ENCODE measurements at regions not wholly inside any gene's neighbourhood (a gene's known extent, or its start where the extent isn't known, plus 50 kb on each side); places are given as distances from the start of the nearest gene placed in this dataset.
"Not testable (repeated sequence)": the region's sequence is repeated elsewhere in the genome, so short reads cannot be mapped to it uniquely, and the experiment has no call there.

DNA sequence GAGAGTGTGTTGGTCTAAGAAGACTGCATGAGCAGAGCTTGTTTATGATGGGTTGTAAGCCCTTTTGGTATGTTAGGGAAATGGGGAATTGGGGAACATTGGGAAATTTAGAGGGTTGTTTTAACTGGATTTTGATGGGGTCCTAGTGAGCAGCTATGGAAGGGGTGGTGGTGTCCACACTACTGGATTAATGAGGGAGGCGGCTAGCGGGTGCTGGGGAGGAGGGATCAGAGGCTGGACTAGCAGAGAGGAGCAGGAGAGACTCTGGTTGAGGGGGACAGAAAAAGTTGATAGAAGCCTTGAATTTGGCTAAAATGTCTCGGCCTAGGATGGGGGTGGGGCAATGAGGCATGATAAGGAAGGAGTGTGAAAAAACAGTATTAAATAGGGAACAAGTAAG is 1369.1 kb downstream of the UQCRFS1 start:
- ATAC-seq = no peak
- ChIA-PET CTCF (no interaction called here), POLR2A (no interaction called here)
- H3K9me3 Mint-ChIP-seq (ENCODE audit: insufficient read depth) = peaks cover 30% of the 10 kb centered on the region
- no peaks in the 10 kb centered on the region for H3K36me3 Mint-ChIP-seq (ENCODE audit: low read depth)
- H3K27ac Mint-ChIP-seq = no peak overlapping the region
- no peaks in the 10 kb centered on the region for H3K4me1 Mint-ChIP-seq (ENCODE audit: low read depth)
- no peak overlapping the region for H3K4me3 Mint-ChIP-seq
- H3K27me3 Mint-ChIP-seq (ENCODE audit: low read depth) = no peaks in the 10 kb centered on the region
- DNase-seq = no peak

DNA sequence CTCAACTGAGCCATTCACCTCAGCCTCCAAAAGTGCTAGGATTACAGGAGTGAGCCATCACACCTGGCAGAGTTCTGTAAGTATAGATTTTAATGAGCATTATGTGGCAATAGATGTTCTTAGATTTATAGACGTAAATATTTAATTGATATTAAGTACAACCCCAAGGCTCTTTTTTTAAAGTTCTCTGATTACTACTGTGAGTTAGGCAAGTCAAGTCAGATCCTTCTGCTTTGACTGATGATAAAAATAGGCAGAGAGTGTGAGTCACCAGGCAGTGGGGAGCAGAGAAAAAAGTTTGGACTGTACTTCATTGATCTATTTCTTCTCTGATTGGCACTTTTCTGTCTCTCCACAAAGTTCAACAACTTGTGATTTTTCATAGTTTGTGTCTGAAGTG is 1379.9 kb downstream of the UQCRFS1 start:
- DNase-seq = no peak
- H3K27ac Mint-ChIP-seq = no peak overlapping the region
- POLR2A ChIA-PET = no interaction called here
- no peaks in the 10 kb centered on the region for H3K36me3 Mint-ChIP-seq (ENCODE audit: low read depth)
- H3K9me3 Mint-ChIP-seq (ENCODE audit: insufficient read depth) = peaks cover 25% of the 10 kb centered on the region
- no peaks in the 10 kb centered on the region for H3K27me3 Mint-ChIP-seq (ENCODE audit: low read depth)
- CTCF ChIA-PET = no interaction called here
- no peaks in the 10 kb centered on the region for H3K4me1 Mint-ChIP-seq (ENCODE audit: low read depth)
- H3K4me3 Mint-ChIP-seq = no peak overlapping the region
- no peak for ATAC-seq

DNA sequence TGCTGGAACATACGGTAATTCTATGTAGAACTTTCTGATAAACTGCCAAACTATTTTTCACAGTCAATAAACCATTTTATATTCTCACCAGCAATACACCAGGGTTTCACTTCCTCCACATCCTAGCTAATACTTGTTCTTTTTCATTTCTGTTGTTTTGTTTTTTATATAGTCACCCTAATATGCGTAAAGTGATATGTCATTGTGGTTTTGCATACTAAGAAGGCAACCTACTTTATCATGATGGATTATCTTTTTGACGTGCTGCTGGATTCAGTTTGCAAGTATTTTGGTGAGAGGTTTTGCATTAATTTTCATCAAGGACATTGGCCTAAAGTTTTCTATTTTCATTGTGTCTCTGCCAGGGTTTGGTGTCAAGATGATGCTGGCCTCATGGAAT is 1384.1 kb downstream of the UQCRFS1 start:
- H3K27ac Mint-ChIP-seq = no peak overlapping the region
- CTCF ChIA-PET = no interaction called here
- peaks cover 15% of the 10 kb centered on the region for H3K9me3 Mint-ChIP-seq (ENCODE audit: insufficient read depth)
- H3K4me1 Mint-ChIP-seq (ENCODE audit: low read depth) = no peaks in the 10 kb centered on the region
- no peak for DNase-seq
- ATAC-seq = no peak
- no peak overlapping the region for H3K4me3 Mint-ChIP-seq
- H3K36me3 Mint-ChIP-seq (ENCODE audit: low read depth) = no peaks in the 10 kb centered on the region
- no peaks in the 10 kb centered on the region for H3K27me3 Mint-ChIP-seq (ENCODE audit: low read depth)
- POLR2A ChIA-PET = no interaction called here

DNA sequence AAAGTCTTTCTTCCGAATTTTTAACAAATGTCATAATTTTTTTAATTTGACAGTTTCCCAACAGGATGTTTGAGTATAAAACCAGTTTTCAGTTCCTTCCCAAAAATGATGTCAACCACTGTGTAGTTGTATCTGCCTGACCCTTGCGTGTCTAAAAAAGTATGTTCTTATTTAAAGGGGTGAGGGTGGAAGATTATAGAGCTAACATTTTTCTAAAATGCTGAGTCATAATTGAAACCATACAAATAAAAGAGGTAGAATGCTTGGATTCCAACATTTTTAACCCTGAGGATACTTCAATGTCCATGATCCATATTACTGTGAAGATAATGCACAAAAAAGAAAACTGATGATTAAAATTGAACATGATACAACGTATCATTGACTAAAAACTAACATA is 1388.8 kb downstream of the UQCRFS1 start:
- CTCF ChIA-PET = no interaction called here
- Mint-ChIP-seq H3K4me1 (ENCODE audit: low read depth) (no peaks in the 10 kb centered on the region), H3K4me3 (no peak overlapping the region), H3K27me3 (ENCODE audit: low read depth) (no peaks in the 10 kb centered on the region), H3K36me3 (ENCODE audit: low read depth) (peaks cover 4% of the 10 kb centered on the region), H3K27ac (no peak overlapping the region), H3K9me3 (ENCODE audit: insufficient read depth) (peaks cover 8% of the 10 kb centered on the region)
- POLR2A ChIA-PET = no interaction called here
- DNase-seq (no peak), ATAC-seq (no peak)

DNA sequence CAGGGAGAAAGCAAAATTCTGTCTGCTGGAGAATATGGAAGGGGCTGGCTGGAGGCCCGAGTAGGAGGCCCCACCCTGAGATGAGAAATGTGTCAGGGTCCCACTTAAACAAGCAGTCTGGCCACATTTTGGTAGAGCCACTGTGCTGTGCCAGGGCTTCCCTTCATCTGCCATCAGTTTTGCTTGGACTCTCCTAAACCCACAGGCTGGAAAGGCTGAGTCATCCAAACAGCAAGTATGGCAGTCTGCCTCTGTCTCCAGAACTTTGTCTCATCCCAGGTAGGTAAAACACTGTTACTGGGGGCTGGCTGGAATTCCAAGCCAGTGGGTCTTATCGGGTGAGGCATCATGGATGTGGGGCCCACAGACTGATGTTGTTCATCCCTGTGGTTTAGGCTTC is 1390.6 kb downstream of the UQCRFS1 start:
- no peaks in the 10 kb centered on the region for H3K27me3 Mint-ChIP-seq (ENCODE audit: low read depth)
- peaks cover 16% of the 10 kb centered on the region for H3K9me3 Mint-ChIP-seq (ENCODE audit: insufficient read depth)
- H3K27ac Mint-ChIP-seq = no peak overlapping the region
- ATAC-seq (no peak), DNase-seq (no peak)
- H3K4me1 Mint-ChIP-seq (ENCODE audit: low read depth) = no peaks in the 10 kb centered on the region
- ChIA-PET POLR2A (no interaction called here), CTCF (no interaction called here)
- H3K4me3 Mint-ChIP-seq = no peak overlapping the region
- H3K36me3 Mint-ChIP-seq (ENCODE audit: low read depth) = peaks cover 6% of the 10 kb centered on the region

DNA sequence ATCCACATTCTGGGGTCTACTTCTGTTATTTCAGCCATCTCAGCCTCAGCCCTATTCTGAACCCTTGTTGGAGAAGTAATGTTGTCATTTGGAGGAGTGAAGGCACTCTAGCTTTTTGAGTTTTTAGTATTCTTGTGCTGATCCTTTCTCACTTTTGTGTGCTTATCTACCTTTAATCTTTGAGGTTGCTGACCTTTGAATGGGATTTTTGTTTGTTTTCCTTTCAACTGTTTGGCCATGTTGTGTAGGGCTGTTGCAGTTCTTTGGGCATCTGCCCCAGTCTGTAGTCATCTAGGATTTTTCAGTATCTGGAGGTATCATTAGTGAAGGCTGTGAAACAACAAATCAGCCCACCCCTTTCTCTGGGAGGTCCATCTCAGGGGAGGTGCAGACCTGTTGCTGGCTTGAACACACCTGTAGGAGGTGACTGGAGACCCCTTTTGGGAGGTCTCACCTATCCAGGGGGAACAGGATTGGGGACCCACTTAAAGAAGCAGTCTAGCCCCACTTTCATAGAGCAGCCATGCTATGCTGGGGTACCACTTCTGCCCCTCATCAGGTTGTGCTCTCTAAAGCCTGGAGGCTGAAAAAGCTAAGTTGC is 1391.4 kb downstream of the UQCRFS1 start:
- Mint-ChIP-seq H3K4me3 (no peak overlapping the region), H3K9me3 (ENCODE audit: insufficient read depth) (peaks cover 16% of the 10 kb centered on the region), H3K27me3 (ENCODE audit: low read depth) (no peaks in the 10 kb centered on the region), H3K36me3 (ENCODE audit: low read depth) (peaks cover 7% of the 10 kb centered on the region), H3K4me1 (ENCODE audit: low read depth) (no peaks in the 10 kb centered on the region), H3K27ac (no peak overlapping the region)
- ATAC-seq (no peak), DNase-seq (no peak)
- ChIA-PET POLR2A (no interaction called here), CTCF (no interaction called here)

DNA sequence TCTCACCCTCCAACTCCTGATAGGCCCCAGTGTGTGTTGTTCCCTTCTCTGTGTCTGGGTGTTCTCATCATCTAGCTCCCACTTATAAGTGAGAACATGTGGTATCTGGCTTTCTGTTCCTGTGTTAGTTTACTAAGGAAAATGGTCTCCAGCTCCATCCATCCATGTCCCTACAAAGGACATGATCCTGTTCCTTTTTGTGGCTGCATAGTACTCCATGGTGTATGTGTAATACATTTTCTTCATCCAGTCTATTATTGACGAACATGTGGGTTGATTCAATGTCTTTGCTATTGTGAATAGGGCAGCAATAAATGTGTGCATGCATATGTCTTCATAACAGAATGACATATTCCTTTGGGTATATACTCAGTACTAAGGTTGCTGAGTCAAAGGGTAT is 1397.0 kb downstream of the UQCRFS1 start:
- H3K36me3 Mint-ChIP-seq (ENCODE audit: low read depth) = peaks cover 4% of the 10 kb centered on the region

DNA sequence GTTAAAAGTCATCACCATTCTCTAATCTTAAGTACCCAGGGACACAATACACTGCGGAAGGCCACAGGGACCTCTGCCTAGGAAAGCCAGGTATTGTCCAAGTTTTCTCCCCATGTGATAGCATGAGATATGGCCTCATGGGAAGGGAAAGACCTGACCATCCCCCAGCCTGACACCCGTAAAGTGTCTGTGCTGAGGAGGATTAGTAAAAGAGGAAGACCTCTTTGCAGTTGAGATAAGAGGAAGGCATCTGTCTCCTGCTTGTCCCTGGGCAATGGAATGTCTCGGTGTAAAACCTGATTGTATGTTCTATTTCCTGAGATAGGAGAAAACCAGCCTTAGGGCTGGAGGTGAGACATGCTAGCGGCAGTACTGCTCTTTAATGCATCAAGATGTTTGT is 1398.1 kb downstream of the UQCRFS1 start:
- H3K27ac Mint-ChIP-seq, POLR2A ChIA-PET: not testable (repeated sequence)

More for the DNA sequence above, 1397.0 kb downstream of the UQCRFS1 start:
- ChIA-PET POLR2A (no interaction called here), CTCF (no interaction called here)
- no peak for ATAC-seq
- H3K9me3 Mint-ChIP-seq (ENCODE audit: insufficient read depth) = peaks cover 8% of the 10 kb centered on the region
- H3K4me3 Mint-ChIP-seq = no peak overlapping the region
- no peaks in the 10 kb centered on the region for H3K27me3 Mint-ChIP-seq (ENCODE audit: low read depth)
- no peaks in the 10 kb centered on the region for H3K4me1 Mint-ChIP-seq (ENCODE audit: low read depth)
- DNase-seq = no peak
- no peak overlapping the region for H3K27ac Mint-ChIP-seq

DNA sequence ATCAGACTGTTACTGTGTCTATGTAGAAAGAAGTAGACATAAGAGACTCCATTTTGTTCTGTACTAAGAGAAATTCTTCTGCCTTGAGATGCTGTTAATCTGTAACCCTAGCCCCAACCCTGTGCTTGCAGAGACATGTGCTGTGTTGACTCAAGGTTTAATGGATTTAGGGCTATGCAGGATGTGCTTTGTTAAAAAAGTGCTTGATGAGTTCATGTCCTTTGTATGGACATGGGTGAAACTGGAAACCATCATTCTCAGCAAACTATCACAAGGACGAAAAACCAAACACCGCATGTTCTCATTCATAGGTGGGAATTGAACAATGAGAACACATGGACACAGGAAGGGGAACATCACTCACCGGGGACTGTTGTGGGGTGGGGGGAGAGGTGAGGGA is 1398.7 kb downstream of the UQCRFS1 start:
- POLR2A ChIA-PET; DNase-seq; ATAC-seq; CTCF ChIA-PET; H3K27ac Mint-ChIP-seq; H3K36me3 Mint-ChIP-seq (ENCODE audit: low read depth); H3K4me1 Mint-ChIP-seq (ENCODE audit: low read depth); H3K4me3 Mint-ChIP-seq; H3K27me3 Mint-ChIP-seq (ENCODE audit: low read depth): not testable (repeated sequence)
- H3K9me3 Mint-ChIP-seq (ENCODE audit: insufficient read depth) = peaks cover 13% of the 10 kb centered on the region

More for the DNA sequence above, 1398.1 kb downstream of the UQCRFS1 start:
- ATAC-seq; DNase-seq; CTCF ChIA-PET; H3K4me1 Mint-ChIP-seq (ENCODE audit: low read depth); H3K4me3 Mint-ChIP-seq; H3K36me3 Mint-ChIP-seq (ENCODE audit: low read depth); H3K27me3 Mint-ChIP-seq (ENCODE audit: low read depth): not testable (repeated sequence)
- peaks cover 13% of the 10 kb centered on the region for H3K9me3 Mint-ChIP-seq (ENCODE audit: insufficient read depth)

DNA sequence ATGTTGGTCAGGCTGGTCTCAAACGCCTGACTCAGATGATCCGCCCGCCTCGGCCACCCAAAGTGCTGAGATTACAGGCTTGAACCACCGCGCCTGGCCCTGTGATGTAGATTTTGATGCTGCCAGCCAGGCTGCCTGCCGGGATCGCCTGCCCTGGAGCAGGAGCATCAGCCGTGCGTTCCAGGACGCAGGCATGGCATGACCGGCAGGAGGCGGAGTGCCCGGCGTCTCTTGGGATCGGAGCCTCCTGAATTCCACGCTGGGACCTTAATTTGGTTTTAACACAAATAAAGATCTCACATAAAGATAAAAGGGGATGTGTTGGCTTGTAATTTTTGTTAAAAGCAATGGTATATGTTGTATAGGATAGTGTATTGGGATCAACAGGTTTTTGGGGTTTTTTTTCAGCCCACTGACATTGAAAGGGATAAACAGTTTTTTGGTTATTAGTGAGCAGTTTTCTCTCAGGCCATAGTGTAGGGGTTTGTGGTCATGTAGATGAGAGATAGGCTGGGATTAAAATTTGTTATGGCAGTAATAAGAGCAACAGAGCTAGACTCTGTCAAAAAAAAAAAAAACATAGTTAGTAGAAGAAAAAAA is 1406.4 kb downstream of the UQCRFS1 start:
- no peaks in the 10 kb centered on the region for H3K27me3 Mint-ChIP-seq (ENCODE audit: low read depth)
- H3K36me3 Mint-ChIP-seq (ENCODE audit: low read depth) = peaks cover 40% of the 10 kb centered on the region
- no peaks in the 10 kb centered on the region for H3K4me1 Mint-ChIP-seq (ENCODE audit: low read depth)
- no peak overlapping the region for H3K27ac Mint-ChIP-seq
- H3K4me3 Mint-ChIP-seq = no peak overlapping the region
- no peak for DNase-seq
- peaks cover 9% of the 10 kb centered on the region for H3K9me3 Mint-ChIP-seq (ENCODE audit: insufficient read depth)
- ChIA-PET POLR2A (no interaction called here), CTCF (no interaction called here)
- ATAC-seq = no peak

DNA sequence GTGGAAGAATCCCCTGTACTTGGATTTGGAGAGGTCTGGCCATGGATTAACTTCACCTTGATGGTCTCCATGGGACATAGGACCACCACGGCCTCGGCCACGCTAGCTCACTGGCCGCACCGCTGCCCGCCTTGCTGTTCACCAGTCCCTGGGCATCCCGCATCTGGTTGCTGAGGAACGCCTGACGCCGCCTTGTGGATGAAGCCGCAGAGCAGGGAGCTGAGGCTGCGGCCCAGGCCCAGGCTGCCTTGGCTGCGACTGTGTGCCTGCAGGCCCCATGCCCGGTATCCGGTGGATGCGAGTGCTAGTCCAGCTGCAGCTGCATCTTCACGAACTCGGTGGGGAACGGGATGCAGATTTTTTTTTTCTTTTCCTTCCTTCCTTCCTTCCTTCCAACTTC is 1407.1 kb downstream of the UQCRFS1 start:
- POLR2A ChIA-PET = no interaction called here

DNA sequence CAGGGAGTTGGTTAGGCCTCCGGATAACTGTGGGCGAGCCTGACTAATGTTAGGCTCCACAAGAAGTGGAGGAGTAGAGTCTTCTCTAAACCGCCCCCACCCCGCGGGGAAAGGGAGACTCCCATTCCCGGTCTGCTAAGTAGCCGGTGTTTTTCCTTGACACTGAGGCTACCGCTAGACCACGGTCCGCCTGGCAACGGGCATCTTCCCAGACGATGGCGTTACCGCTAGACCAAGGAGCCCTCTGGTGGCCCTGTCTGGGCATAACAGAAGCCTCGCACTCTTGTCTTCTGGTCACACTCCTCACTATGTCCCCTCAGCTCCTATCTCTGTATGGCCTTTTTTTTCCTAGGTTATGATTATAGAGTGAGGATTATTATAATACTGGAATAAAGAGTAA is 1410.7 kb downstream of the UQCRFS1 start:
- DNase-seq; POLR2A ChIA-PET; ATAC-seq; H3K4me3 Mint-ChIP-seq; H3K27me3 Mint-ChIP-seq (ENCODE audit: low read depth); H3K4me1 Mint-ChIP-seq (ENCODE audit: low read depth); H3K9me3 Mint-ChIP-seq (ENCODE audit: insufficient read depth); CTCF ChIA-PET; H3K27ac Mint-ChIP-seq: not testable (repeated sequence)
- H3K36me3 Mint-ChIP-seq (ENCODE audit: low read depth) = peaks cover 65% of the 10 kb centered on the region

More for the DNA sequence above, 1407.1 kb downstream of the UQCRFS1 start:
- peaks cover 9% of the 10 kb centered on the region for H3K9me3 Mint-ChIP-seq (ENCODE audit: insufficient read depth)
- no peaks in the 10 kb centered on the region for H3K27me3 Mint-ChIP-seq (ENCODE audit: low read depth)
- no peaks in the 10 kb centered on the region for H3K4me1 Mint-ChIP-seq (ENCODE audit: low read depth)
- H3K27ac Mint-ChIP-seq = no peak overlapping the region
- ATAC-seq (no peak), DNase-seq (no peak)
- CTCF ChIA-PET = no interaction called here
- H3K36me3 Mint-ChIP-seq (ENCODE audit: low read depth) = peaks cover 45% of the 10 kb centered on the region
- no peak overlapping the region for H3K4me3 Mint-ChIP-seq

DNA sequence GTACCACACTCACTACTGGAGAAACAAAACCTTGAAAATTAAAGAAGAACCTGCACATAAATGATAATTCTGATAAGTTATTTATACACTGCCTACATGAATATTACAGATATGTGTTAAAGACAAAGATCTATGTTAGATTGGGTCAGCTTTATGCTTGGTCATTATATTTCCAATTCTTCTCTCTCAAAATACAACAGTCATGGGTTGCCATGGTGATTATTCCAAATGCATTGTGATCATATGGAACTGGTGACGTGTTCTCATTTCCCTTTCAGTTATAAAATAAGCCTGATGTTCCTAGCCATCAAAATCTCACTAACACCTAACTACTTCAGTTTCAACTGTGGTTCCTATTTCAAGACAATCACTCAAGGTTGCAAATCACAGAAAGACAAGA is 1416.4 kb downstream of the UQCRFS1 start:
- no peak overlapping the region for H3K27ac Mint-ChIP-seq
- H3K9me3 Mint-ChIP-seq (ENCODE audit: insufficient read depth) = no peaks in the 10 kb centered on the region
- ATAC-seq = no peak
- ChIA-PET CTCF (no interaction called here), POLR2A (no interaction called here)
- peaks cover 30% of the 10 kb centered on the region for H3K4me1 Mint-ChIP-seq (ENCODE audit: low read depth)
- peaks cover 46% of the 10 kb centered on the region for H3K36me3 Mint-ChIP-seq (ENCODE audit: low read depth)
- no peak for DNase-seq
- no peaks in the 10 kb centered on the region for H3K27me3 Mint-ChIP-seq (ENCODE audit: low read depth)
- no peak overlapping the region for H3K4me3 Mint-ChIP-seq

All from activated CD8-positive, alpha-beta T cell treated with anti-CD3 and anti-CD28 coated beads, Interleukin-2, amount 10 ng/mL, durations not matched to agents 7 days and 5 days (primary cell).